DMS114 treated with DMSO at 0.1 percent for 48 hours (cell line): ENCODE measurements at regions not wholly inside any gene's neighbourhood (a gene's known extent, or its start where the extent isn't known, plus 50 kb on each side); places are given as distances from the start of the nearest gene placed in this dataset.

Source experiments
- DNase-seq: peaks from one replicate; lab custom pipeline; 2025; ENCODE audit not compliant: unreplicated experiment; lab: John Stamatoyannopoulos, UW

DNA sequence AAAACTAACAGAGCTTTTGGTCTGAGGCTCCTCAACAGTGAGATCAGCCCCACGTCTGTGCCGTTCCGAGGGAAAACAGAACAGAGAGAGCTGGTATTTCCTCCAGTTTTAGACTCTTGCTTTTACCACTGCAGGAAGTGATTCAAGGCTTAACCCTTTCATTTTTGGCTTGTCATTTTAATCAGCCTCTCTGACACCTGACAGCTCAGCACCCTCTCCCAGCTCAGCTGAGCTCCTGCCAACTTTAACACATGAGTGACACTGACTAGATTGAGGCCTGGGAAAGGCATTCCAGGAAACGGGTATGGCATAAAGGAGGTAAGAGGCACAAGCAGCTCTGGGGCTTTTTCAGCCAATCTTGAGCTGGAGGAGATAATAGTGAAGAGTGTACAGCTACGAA is 239.4 kb upstream of the SKOR2 start:
- DNase-seq = no peak

- DNase-seq = no peak
Measured at GRCh38 chr18:47485221-47485797, 233.8 kb upstream of the SKOR2 start.

GRCh38 chr18:47484068-47484467 is 232.6 kb upstream of the SKOR2 start:
- DNase-seq = no peak

- DNase-seq = no peak
Measured at GRCh38 chr18:47480166-47480565, 228.7 kb upstream of the SKOR2 start.

DNA sequence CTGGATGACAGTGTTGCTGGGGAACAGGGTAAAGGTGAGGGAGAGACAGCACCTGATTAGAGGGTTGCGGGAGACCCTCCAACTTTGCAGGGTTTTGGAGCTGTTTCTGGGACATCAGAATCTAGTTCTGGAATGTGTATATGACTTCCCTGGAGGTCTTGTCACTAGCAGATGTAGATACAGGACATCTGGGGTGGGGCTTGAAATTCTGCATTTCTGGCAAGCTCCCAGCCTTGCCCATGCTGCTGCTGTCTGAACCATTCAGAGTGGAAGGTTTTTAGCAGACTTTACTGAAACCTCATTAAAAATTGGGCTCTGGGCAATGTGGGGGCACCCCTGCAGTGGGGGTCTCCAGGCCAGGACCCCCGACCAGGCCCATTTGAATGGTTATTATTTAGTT is 220.3 kb upstream of the SKOR2 start:
- DNase-seq = no peak

GRCh38 chr18:47470941-47471340 is 219.5 kb upstream of the SKOR2 start:
- no peak for DNase-seq

GRCh38 chr18:47469576-47469975 is 218.1 kb upstream of the SKOR2 start:
- no peak for DNase-seq

- no peak for DNase-seq
Measured at GRCh38 chr18:47461977-47462376, 210.5 kb upstream of the SKOR2 start.

GRCh38 chr18:47461406-47461948 is 210.0 kb upstream of the SKOR2 start:
- DNase-seq = no peak

DNA sequence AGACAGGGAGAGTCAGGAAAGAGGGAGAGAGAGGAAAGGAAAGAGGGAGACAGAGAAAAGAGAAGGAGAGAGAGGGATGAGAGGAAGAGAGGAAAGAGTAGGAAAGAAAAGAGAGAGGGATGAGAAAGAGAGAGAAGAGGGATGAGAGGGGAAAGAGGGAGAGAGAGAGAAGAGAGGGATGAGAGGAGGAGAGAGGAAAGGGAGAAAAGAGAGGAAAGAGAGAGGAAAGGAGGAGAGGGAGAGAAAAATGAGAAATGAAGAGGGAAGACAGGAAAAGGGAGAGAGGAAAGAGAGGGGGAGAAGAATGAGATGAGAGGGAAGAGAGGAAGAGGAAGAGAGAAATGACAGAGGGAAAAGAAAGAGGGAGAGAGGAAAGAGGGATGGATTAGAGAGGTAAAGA is 207.0 kb upstream of the SKOR2 start:
- no peak for DNase-seq

DNA sequence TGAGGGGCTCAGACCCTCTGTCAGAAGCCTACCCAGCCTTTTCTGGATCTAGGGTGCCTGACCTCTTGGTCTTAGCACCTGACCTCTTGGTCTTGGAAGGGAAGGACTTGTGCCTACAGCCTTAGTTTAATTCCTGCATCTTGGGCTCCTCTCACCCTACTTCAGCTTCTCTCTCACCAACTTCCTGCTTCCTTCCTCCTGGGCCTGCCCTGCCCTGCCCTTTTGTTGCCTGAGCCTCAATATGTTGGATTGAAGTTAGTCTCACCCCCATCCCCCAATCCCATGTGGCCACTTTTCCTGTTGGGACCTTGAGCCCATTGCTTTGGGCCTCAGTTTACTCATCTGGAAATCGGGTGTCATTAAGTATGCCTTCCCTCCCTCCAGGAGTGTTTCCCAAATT is 206.2 kb upstream of the SKOR2 start:
- no peak for DNase-seq

GRCh38 chr18:47453038-47453437 is 201.6 kb upstream of the SKOR2 start:
- no peak for DNase-seq

GRCh38 chr18:47448956-47449355 is 197.5 kb upstream of the SKOR2 start:
- no peak for DNase-seq

DNA sequence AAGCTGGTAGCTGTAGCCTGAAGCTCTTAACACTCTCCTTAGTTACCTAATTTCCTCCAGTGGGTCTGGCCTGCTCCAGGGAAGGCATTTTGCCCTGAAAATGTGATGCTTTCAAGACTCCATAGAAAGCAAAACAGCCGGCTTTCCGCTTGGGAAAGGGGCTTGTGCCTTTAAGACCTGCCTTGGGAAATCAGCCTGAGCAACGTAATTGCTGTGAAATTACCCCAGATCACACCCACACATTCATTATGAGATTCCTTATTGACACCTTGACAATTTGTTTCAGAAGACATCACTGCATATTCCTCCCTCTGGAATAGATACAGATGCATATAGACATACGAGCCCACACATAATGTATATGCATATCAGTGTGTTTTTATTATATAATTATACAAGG is 190.5 kb upstream of the SKOR2 start:
- no peak for DNase-seq

DNA sequence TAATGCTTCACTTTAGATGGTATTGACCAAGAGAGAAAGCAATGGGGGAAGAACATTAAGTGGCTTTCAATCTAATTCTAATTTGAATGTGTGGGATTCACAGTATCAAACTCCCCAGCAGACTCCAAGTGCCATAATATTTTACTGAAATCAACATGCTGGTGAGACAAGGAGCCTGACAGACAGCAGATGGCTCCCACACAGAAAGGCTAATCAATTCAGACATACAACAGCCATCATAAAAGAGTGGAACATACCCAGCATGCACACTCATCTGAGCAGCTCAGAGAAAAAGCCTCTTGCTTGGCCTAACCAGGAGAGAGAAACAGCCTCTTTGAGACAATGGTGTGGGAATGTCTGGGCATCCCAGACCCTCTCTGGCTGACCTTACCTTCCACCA is 186.5 kb upstream of the SKOR2 start:
- no peak for DNase-seq

GRCh38 chr18:47436871-47437270 is 185.4 kb upstream of the SKOR2 start:
- no peak for DNase-seq

- DNase-seq = no peak
Measured at GRCh38 chr18:47434214-47434746, 182.8 kb upstream of the SKOR2 start.

- DNase-seq = no peak
Measured at GRCh38 chr18:47427923-47428637, 176.6 kb upstream of the SKOR2 start.

GRCh38 chr18:47427072-47427471 is 175.6 kb upstream of the SKOR2 start:
- no peak for DNase-seq

DNA sequence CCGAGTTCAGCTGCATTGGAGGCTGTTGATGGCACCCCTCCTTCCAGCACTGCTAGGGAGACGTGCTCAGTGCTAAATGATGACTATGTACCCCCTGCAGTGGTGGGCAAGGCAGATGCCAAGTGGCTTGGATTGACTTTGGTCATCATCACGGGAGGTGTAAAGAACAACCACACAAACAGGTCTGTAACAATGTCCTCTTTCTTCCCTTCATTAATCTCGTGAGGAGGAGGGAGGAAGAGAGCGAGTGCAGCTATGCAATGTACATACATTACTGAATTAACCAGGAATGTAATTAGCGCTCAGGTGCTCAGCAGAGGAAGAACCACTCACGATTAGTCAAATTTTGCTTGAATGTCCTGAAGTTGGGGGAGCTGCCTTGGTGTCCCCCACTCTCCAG is 173.9 kb upstream of the SKOR2 start:
- no peak for DNase-seq

- no peak for DNase-seq
Measured at GRCh38 chr18:47422524-47422923, 171.1 kb upstream of the SKOR2 start.

DNA sequence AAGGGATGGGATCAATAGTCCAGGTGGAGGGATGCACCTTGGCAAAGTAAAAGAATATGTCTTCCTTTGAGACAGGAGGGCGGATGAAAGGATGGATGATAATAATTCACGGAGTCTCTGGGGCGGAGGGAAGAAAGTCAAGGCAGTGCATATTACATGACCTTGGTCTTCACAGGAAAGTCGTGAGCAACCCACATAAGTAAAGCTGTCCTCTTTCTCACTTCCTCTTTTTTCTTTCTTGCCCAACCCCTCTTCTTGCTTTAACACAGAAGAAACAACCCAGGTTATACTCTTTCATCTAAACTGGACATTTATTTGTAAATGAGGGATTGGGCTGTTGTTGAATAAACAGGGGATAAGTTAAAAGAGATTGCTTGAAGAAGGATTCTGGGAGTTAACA is 168.7 kb upstream of the SKOR2 start:
- DNase-seq = no peak

- no peak for DNase-seq
Measured at GRCh38 chr18:47418746-47419145, 167.3 kb upstream of the SKOR2 start.
